COR-L47 (cell line): ENCODE measurements at regions not wholly inside any gene's neighbourhood (a gene's known extent, or its start where the extent isn't known, plus 50 kb on each side); places are given as distances from the start of the nearest gene placed in this dataset.
"Not testable (repeated sequence)": the region's sequence is repeated elsewhere in the genome, so short reads cannot be mapped to it uniquely, and the experiment has no call there.

Experiments used
- DNase-seq: peaks from one replicate; lab custom pipeline; 2025; lab: John Stamatoyannopoulos, UW

DNA sequence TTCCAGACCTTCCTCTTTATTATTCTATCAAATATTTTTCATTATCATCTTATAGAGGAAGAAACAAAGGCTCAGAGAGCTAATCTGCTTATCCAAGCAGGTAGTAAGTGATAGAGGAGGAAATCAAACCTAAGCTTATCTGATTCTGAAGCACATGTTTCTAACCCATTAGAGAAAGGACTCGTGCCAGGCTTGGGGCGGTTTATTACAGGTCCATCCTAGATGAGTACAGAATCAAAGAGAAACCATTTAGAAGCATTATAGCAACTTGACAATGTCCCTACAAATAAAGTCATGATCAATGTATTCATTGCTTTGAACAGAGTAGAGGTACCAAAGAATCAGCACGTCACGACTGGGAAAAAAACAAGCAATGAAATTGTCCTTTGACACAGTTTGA, 303.0 kb downstream of the CYRIA start:
- no peak for DNase-seq

- no peak for DNase-seq
Observed at GRCh38 chr2:16361261-16361995, 304.2 kb downstream of the CYRIA start.

GRCh38 chr2:16359961-16360360, 305.7 kb downstream of the CYRIA start:
- DNase-seq: no peak

DNA sequence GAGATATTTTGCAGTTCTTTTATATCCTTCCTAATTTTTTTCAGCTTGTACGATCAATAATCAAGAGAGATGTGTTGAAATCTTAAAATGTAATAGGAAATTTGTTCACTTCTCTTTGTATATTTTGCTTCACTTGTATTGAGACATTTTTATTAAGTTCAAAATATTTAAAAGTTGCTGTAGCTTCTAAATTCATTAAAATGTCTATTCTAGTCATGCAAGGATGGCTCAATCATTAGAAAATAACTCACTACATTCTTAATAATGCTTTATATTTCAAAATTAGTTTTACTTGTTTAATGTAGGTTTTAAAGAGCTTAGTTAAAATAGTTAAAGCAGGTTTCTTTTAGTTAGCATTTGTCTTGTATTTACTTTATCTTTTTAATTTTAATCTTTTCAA, 308.4 kb downstream of the CYRIA start:
- no peak for DNase-seq

- DNase-seq: no peak
Observed at GRCh38 chr2:16351541-16351940, 314.1 kb downstream of the CYRIA start.

- DNase-seq: no peak
Observed at GRCh38 chr2:16351137-16351536, 314.5 kb downstream of the CYRIA start.

GRCh38 chr2:16350211-16350610, 315.4 kb downstream of the CYRIA start:
- no peak for DNase-seq

- DNase-seq: no peak
Observed at GRCh38 chr2:16349811-16350210, 315.8 kb downstream of the CYRIA start.

GRCh38 chr2:16348821-16349515, 316.7 kb downstream of the CYRIA start:
- DNase-seq: no peak

DNA sequence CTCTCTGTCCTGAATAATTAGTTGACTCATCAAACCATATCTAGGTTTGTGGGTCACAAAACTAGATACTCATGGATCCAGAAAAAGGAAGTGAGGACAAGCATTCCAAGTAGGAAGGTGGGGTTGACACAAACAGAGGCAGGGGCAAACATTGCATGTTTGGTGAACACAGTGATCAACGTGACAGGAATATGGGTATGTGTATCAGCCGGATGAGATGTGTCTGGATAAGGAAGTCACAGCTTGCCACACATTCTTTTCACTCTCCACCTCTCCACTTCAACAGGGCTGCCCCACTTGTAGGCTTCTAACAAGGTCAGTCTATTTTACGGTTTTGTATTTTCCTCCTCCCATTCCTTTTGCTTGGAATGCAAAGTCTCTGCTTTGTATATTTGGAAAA, 319.0 kb downstream of the CYRIA start:
- DNase-seq: no peak

GRCh38 chr2:16345231-16345630, 320.4 kb downstream of the CYRIA start:
- DNase-seq: not testable (repeated sequence)

DNA sequence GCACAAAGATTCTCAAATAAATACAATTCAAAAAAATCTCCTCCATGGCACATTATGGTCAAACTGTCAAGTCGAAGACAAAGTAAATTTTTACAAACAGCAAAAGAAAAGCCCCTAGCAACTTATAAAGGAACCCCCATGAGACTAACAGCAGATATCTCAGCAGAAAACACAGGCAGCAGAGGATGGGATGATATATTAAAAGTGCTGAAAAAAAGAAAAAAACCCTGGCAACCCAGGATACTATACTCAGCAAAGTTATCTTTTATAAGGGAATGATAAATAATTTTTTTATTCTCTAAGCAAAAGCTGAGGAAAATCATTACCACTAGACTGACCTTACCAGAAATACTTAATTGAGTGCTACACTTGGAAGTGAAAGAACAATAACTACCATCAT, 326.4 kb downstream of the CYRIA start:
- no peak for DNase-seq

GRCh38 chr2:16338026-16338425, 327.6 kb downstream of the CYRIA start:
- DNase-seq: no peak

DNA sequence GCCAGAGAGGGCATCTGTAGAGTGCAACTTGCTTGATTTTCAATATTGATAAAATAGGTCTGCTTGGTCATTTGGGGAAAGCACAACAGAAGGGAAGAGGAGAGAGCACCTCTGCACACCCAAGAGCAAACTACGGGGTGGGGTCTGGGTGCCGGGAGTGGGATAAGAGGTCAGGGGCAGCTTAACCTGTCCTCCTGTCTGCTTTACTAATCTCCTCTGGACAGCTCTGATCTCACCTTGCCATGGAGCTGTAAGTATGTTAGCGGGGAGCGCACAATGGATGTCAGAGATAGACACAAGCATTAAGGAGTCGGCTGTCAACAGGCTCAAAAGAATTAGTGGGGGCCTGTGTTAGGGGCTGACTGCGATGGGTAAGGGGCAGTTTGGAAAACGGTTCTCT, 328.7 kb downstream of the CYRIA start:
- no peak for DNase-seq

GRCh38 chr2:16336491-16336890, 329.1 kb downstream of the CYRIA start:
- no peak for DNase-seq

- DNase-seq: no peak
Observed at GRCh38 chr2:16335947-16336346, 329.7 kb downstream of the CYRIA start.

GRCh38 chr2:16335604-16335930, 330.1 kb downstream of the CYRIA start:
- no peak for DNase-seq

DNA sequence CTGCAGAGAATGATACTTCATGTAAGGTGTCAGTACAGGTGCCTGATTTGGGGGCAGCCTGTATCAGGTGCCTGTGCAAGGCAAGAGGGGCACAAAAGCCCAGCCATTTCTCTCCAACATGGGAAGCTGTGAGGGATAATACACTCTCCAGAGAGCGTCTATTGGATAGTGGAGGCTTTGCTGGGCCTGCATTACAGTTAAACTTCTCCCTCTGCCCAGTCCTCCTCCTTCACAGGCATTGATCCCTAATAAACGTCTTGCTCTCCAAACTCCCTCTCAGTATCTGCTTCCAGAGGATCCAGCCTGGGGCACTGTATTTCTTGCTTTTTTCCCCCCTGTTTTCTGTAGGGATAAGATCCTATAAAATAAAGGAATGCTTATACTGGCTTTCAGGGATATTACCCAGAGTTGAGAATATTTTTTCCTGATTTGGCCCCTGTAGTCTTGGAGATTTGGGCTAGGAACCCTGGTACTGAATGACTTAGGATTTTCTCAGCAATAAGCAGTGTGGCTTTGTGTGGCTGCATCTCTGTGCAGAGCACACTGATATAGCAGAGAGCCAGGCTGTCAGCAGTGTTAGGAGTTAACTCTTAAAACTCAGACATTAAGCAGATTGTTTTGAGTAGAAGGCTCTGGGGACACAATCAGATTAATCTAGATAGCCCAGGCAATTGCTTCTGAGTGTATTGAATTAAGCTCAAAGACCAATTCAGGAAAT, 330.6 kb downstream of the CYRIA start:
- DNase-seq: no peak

DNA sequence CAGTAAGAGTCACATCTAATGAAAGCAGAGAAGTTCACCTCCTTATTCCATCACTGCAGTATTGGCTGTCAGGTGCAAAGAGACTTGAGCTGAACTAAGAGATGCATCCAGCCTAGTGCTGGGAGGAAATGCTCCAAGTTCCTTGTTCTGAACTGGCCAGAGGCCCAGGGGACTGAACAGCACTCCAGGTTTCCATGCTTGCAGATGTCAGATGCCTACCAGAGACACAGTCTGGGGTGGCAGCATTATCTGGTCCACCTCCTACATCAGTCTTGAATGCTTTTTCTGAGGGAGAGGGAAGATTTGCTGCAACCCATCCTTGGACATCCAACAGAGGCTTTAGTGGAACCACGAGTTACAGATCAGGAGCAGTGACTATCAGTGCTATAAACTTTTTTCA, 331.3 kb downstream of the CYRIA start:
- DNase-seq: no peak

DNA sequence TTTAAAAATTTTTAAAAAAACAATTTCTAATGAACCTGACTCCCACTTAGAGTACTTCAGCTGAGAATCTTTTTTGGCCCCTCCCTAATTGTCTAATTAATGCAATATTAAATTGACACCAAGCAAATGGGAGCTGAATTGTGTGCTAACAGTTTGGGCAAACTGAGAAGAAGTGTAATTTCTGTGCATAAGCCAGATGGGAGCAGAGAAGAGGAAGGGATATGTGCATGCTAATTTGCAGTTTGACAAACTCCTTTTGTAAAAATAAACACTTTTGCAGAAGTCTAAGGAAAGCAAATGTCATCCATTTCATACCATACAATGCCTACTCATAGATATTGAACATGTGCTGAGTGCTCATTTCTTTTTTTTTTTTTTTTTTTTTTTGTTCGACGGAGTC, 332.0 kb downstream of the CYRIA start:
- no peak for DNase-seq

- no peak for DNase-seq
Observed at GRCh38 chr2:16332681-16333557, 332.7 kb downstream of the CYRIA start.

- no peak for DNase-seq
Observed at GRCh38 chr2:16331772-16332171, 333.9 kb downstream of the CYRIA start.
